GM10266 (cell line): ENCODE measurements at regions not wholly inside any gene's neighbourhood (a gene's known extent, or its start where the extent isn't known, plus 50 kb on each side); places are given as distances from the start of the nearest gene placed in this dataset.

Experiments
- DNase-seq: peaks from one replicate; pipeline ENCODE4 v3.0.0; 2012; ENCODE audit errors: extremely low spot score
- CTCF ChIP-seq: IDR thresholded peaks from 2 replicates; pipeline ENCODE4 v1.5.1; 2012; ENCODE audit warnings: mild to moderate bottlenecking, low read depth; ENCODE audit not compliant: control insufficient read depth, insufficient read depth; ENCODE audit errors: missing control alignments

- DNase-seq: no peak
- no peak for TF ChIP-seq CTCF
These were observed 171.0 kb upstream of the RARB start for GRCh38 chr3:25257026-25257425.

GRCh38 chr3:25259871-25260270, 168.2 kb upstream of the RARB start:
- DNase-seq: no peak
- TF ChIP-seq CTCF: no peak

GRCh38 chr3:25262322-25262721, 165.7 kb upstream of the RARB start:
- no peak for DNase-seq
- no peak for TF ChIP-seq CTCF

GRCh38 chr3:25265284-25265683, 162.8 kb upstream of the RARB start:
- no peak for TF ChIP-seq CTCF
- no peak for DNase-seq

GRCh38 chr3:25266677-25267076, 161.4 kb upstream of the RARB start:
- no peak for DNase-seq
- no peak for TF ChIP-seq CTCF

GRCh38 chr3:25272090-25272489, 156.0 kb upstream of the RARB start:
- no peak for DNase-seq
- TF ChIP-seq CTCF: no peak

- no peak for DNase-seq
- no peak for TF ChIP-seq CTCF
These were observed 154.4 kb upstream of the RARB start for GRCh38 chr3:25273582-25274171.
